ENCODE measurements at regions not wholly inside any gene's neighbourhood (a gene's known extent, or its start where the extent isn't known, plus 50 kb on each side); places are given as distances from the start of the nearest gene placed in this dataset.

- TF ChIP-seq EZH2 (IDR thresholded peaks at IDR 0.05) (no peak), EZH2phosphoT487 (IDR thresholded peaks at IDR 0.05) (no peak), CTCF (IDR thresholded peaks at IDR 0.05) (no peak)
- Mint-ChIP-seq H3K27me3 (ENCODE audit: insufficient read depth, low read depth) (peaks cover 11% of the 10 kb centered on the region), H3K4me3 (no peak overlapping the region), H3K27ac (no peak overlapping the region), H3K9me3 (no peaks in the 10 kb centered on the region), H3K36me3 (no peaks in the 10 kb centered on the region), H3K4me1 (peaks cover 37% of the 10 kb centered on the region)
- Histone ChIP-seq H3K4me3 (no peak overlapping the region), H3K9me3 (ENCODE audit: low read depth) (no peaks in the 10 kb centered on the region), H3K4me1 (peaks cover 8% of the 10 kb centered on the region), H3K36me3 (no peaks in the 10 kb centered on the region), H4K20me1 (ENCODE audit: low read depth) (no peaks in the 10 kb centered on the region), H2AFZ (replicated peaks) (no peak overlapping the region), H3K27me3 (no peaks in the 10 kb centered on the region), H3K79me2 (ENCODE audit: low read depth) (no peaks in the 10 kb centered on the region), H3F3A (ENCODE audit: low read depth) (no peaks in the 10 kb centered on the region), H3K9ac (no peak overlapping the region), H3K4me2 (no peak overlapping the region), H3K27ac (no peak overlapping the region)
- no peak for DNase-seq (ENCODE audit: low spot score)
Observed at GRCh38 chr2:128438091-128438490, 119.4 kb upstream of the HS6ST1 start.

- H3K4me1 ChIP-seq = peaks cover 8% of the 10 kb centered on the region
- H3K4me3 ChIP-seq = no peak overlapping the region
- peaks cover 42% of the 10 kb centered on the region for H3K4me1 Mint-ChIP-seq
- DNase-seq (ENCODE audit: low spot score) = no peak
- no peaks in the 10 kb centered on the region for H3K36me3 Mint-ChIP-seq
- H3K27ac ChIP-seq = no peak overlapping the region
- no peak overlapping the region for H2AFZ ChIP-seq (replicated peaks)
- H3K79me2 ChIP-seq (ENCODE audit: low read depth) = no peaks in the 10 kb centered on the region
- H3K4me2 ChIP-seq = no peak overlapping the region
- no peaks in the 10 kb centered on the region for H3K9me3 Mint-ChIP-seq
- no peak overlapping the region for H3K9ac ChIP-seq
- H3K36me3 ChIP-seq = no peaks in the 10 kb centered on the region
- no peaks in the 10 kb centered on the region for H4K20me1 ChIP-seq (ENCODE audit: low read depth)
- H3F3A ChIP-seq (ENCODE audit: low read depth) = no peaks in the 10 kb centered on the region
- H3K27me3 ChIP-seq = no peaks in the 10 kb centered on the region
- H3K4me3 Mint-ChIP-seq = no peak overlapping the region
- no peak overlapping the region for H3K27ac Mint-ChIP-seq
- H3K9me3 ChIP-seq (ENCODE audit: low read depth) = no peaks in the 10 kb centered on the region
- TF ChIP-seq CTCF (IDR thresholded peaks at IDR 0.05) (no peak), EZH2 (IDR thresholded peaks at IDR 0.05) (no peak), EZH2phosphoT487 (IDR thresholded peaks at IDR 0.05) (no peak)
- peaks cover 11% of the 10 kb centered on the region for H3K27me3 Mint-ChIP-seq (ENCODE audit: insufficient read depth, low read depth)
Observed at GRCh38 chr2:128438586-128438985, 119.9 kb upstream of the HS6ST1 start.

GRCh38 chr2:128439031-128439790 is 120.5 kb upstream of the HS6ST1 start:
- peaks cover 8% of the 10 kb centered on the region for H3K4me1 ChIP-seq
- no peaks in the 10 kb centered on the region for H3K27me3 ChIP-seq
- H4K20me1 ChIP-seq (ENCODE audit: low read depth) = no peaks in the 10 kb centered on the region
- peak overlapping the region; percentile 57 for H3K27ac Mint-ChIP-seq
- no peak overlapping the region for H3K27ac ChIP-seq
- no peak overlapping the region for H3K4me3 ChIP-seq
- TF ChIP-seq CTCF (IDR thresholded peaks at IDR 0.05) (no peak), EZH2 (IDR thresholded peaks at IDR 0.05) (no peak), EZH2phosphoT487 (IDR thresholded peaks at IDR 0.05) (no peak)
- no peaks in the 10 kb centered on the region for H3F3A ChIP-seq (ENCODE audit: low read depth)
- H3K4me3 Mint-ChIP-seq = no peak overlapping the region
- H3K27me3 Mint-ChIP-seq (ENCODE audit: insufficient read depth, low read depth) = peaks cover 11% of the 10 kb centered on the region
- no peaks in the 10 kb centered on the region for H3K79me2 ChIP-seq (ENCODE audit: low read depth)
- no peak for DNase-seq (ENCODE audit: low spot score)
- no peak overlapping the region for H3K9ac ChIP-seq
- H3K4me1 Mint-ChIP-seq = peaks cover 46% of the 10 kb centered on the region
- H3K36me3 ChIP-seq = no peaks in the 10 kb centered on the region
- no peaks in the 10 kb centered on the region for H3K9me3 ChIP-seq (ENCODE audit: low read depth)
- H2AFZ ChIP-seq (replicated peaks) = no peak overlapping the region
- H3K9me3 Mint-ChIP-seq = no peaks in the 10 kb centered on the region
- no peak overlapping the region for H3K4me2 ChIP-seq
- no peaks in the 10 kb centered on the region for H3K36me3 Mint-ChIP-seq

All from neural progenitor cell (in vitro differentiated cells).